ENCODE measurements at regions not wholly inside any gene's neighbourhood (a gene's known extent, or its start where the extent isn't known, plus 50 kb on each side); places are given as distances from the start of the nearest gene placed in this dataset.

GRCh38 chr16:22653876-22654275 is 143.2 kb downstream of the NPIPB5 start:
- TF ChIP-seq POLR2A (IDR thresholded peaks at IDR 0.05) (no peak), CTCF (IDR thresholded peaks at IDR 0.05) (no peak)

All from esophagus squamous epithelium (tissue), 4 donors.